ENCODE measurements at regions not wholly inside any gene's neighbourhood (a gene's known extent, or its start where the extent isn't known, plus 50 kb on each side); places are given as distances from the start of the nearest gene placed in this dataset.

DNA sequence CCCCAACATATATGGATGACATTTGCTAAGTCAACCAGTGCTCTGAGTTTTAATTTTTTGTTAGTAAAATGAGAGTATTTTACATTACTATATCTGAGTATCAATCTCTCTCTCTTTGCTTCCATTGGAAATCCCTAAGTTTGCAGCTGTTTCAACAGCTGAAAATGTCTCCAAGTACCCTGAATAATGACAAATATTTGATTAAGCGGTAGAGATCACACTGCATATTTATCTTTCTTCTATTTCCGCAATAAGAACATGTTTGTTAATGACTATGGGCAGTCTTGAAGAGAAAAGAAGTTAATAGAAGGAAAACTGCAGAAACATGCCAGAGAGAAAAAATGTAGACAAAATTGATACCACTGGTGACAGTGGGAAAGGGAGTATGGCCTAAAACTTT is 1117.5 kb downstream of the NCAM2 start:
- TF ChIP-seq, protein P1, sequence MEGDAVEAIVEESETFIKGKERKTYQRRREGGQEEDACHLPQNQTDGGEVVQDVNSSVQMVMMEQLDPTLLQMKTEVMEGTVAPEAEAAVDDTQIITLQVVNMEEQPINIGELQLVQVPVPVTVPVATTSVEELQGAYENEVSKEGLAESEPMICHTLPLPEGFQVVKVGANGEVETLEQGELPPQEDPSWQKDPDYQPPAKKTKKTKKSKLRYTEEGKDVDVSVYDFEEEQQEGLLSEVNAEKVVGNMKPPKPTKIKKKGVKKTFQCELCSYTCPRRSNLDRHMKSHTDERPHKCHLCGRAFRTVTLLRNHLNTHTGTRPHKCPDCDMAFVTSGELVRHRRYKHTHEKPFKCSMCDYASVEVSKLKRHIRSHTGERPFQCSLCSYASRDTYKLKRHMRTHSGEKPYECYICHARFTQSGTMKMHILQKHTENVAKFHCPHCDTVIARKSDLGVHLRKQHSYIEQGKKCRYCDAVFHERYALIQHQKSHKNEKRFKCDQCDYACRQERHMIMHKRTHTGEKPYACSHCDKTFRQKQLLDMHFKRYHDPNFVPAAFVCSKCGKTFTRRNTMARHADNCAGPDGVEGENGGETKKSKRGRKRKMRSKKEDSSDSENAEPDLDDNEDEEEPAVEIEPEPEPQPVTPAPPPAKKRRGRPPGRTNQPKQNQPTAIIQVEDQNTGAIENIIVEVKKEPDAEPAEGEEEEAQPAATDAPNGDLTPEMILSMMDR (IDR thresholded peaks at IDR 0.05), result no peak
- TF ChIP-seq POLR2A (IDR thresholded peaks at IDR 0.05), result no peak

Measured in breast epithelium (tissue), 3 donors.